ENCODE measurements at regions not wholly inside any gene's neighbourhood (a gene's known extent, or its start where the extent isn't known, plus 50 kb on each side); places are given as distances from the start of the nearest gene placed in this dataset.

- no peaks in the 10 kb centered on the region for H4K20me1 ChIP-seq (ENCODE audit: insufficient read depth)
- no peaks in the 10 kb centered on the region for H3K9me3 ChIP-seq (ENCODE audit: control insufficient read depth in 1 of 2, insufficient read depth in 1 of 2, low read depth in 1 of 2, low read length in 2 of 2)
- H3K9ac ChIP-seq (ENCODE audit: low read length) = no peak overlapping the region
- H3K36me3 ChIP-seq (ENCODE audit: control insufficient read depth in 1 of 2, insufficient read depth in 2 of 2, low read length in 2 of 2) = no peaks in the 10 kb centered on the region
- H3K4me3 ChIP-seq (replicated peaks in 1 of 2; ENCODE audit: low read depth in 1 of 2, low read length in 2 of 2) = no peak overlapping the region
- no peaks in the 10 kb centered on the region for H3K9me2 ChIP-seq (ENCODE audit: insufficient read depth)
- RAD21 ChIA-PET (ENCODE audit: low non-redundant PET in 1 of 2, low total read pairs in 2 of 2, uncharacterized antibody in 2 of 2, unreplicated experiment in 2 of 2) = no interaction called here
- TF ChIP-seq EGR1 (IDR thresholded peaks at IDR 0.05; ENCODE audit: low read depth) (no peak), POLR2A (IDR thresholded peaks at IDR 0.05; ENCODE audit: borderline replicate concordance, extremely low read depth, insufficient read depth, insufficient read length) (no peak), ELF1 (IDR thresholded peaks at IDR 0.05; ENCODE audit: borderline replicate concordance, low read depth) (no peak), RAD21 (IDR thresholded peaks at IDR 0.05; ENCODE audit: low read depth) (no peak), JUND (IDR thresholded peaks at IDR 0.05) (no peak), EZH2 (IDR thresholded peaks at IDR 0.05) (no peak), ATF3 (IDR thresholded peaks at IDR 0.05) (no peak), YY1 (IDR thresholded peaks at IDR 0.05; ENCODE audit: extremely low read depth, insufficient replicate concordance, low read depth, low read length) (no peak), TCF7L2 (IDR thresholded peaks at IDR 0.05; ENCODE audit: borderline replicate concordance, extremely low read depth, insufficient read depth, insufficient read length) (no peak), CEBPB (IDR thresholded peaks at IDR 0.05; ENCODE audit: low read depth) (no peak), EZH2phosphoT487 (IDR thresholded peaks at IDR 0.05; ENCODE audit: borderline replicate concordance) (no peak), CTCF (IDR thresholded peaks at IDR 0.05 in 2 of 3, conservative IDR thresholded peaks at IDR 0.05 in 1 of 3; ENCODE audit: borderline replicate concordance in 1 of 3, insufficient read depth in 1 of 3, low read depth in 2 of 3, low read length in 2 of 3) (no peak), SP1 (IDR thresholded peaks at IDR 0.05; ENCODE audit: low read depth) (no peak), POLR2AphosphoS5 (IDR thresholded peaks at IDR 0.05; ENCODE audit: low read depth, low read length) (no peak)
- TF ChIP-seq, protein P1, sequence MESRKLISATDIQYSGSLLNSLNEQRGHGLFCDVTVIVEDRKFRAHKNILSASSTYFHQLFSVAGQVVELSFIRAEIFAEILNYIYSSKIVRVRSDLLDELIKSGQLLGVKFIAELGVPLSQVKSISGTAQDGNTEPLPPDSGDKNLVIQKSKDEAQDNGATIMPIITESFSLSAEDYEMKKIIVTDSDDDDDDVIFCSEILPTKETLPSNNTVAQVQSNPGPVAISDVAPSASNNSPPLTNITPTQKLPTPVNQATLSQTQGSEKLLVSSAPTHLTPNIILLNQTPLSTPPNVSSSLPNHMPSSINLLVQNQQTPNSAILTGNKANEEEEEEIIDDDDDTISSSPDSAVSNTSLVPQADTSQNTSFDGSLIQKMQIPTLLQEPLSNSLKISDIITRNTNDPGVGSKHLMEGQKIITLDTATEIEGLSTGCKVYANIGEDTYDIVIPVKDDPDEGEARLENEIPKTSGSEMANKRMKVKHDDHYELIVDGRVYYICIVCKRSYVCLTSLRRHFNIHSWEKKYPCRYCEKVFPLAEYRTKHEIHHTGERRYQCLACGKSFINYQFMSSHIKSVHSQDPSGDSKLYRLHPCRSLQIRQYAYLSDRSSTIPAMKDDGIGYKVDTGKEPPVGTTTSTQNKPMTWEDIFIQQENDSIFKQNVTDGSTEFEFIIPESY (IDR thresholded peaks at IDR 0.05; ENCODE audit: extremely low read depth, insufficient replicate concordance, low read length) = no peak
- TF ChIP-seq, protein P2, sequence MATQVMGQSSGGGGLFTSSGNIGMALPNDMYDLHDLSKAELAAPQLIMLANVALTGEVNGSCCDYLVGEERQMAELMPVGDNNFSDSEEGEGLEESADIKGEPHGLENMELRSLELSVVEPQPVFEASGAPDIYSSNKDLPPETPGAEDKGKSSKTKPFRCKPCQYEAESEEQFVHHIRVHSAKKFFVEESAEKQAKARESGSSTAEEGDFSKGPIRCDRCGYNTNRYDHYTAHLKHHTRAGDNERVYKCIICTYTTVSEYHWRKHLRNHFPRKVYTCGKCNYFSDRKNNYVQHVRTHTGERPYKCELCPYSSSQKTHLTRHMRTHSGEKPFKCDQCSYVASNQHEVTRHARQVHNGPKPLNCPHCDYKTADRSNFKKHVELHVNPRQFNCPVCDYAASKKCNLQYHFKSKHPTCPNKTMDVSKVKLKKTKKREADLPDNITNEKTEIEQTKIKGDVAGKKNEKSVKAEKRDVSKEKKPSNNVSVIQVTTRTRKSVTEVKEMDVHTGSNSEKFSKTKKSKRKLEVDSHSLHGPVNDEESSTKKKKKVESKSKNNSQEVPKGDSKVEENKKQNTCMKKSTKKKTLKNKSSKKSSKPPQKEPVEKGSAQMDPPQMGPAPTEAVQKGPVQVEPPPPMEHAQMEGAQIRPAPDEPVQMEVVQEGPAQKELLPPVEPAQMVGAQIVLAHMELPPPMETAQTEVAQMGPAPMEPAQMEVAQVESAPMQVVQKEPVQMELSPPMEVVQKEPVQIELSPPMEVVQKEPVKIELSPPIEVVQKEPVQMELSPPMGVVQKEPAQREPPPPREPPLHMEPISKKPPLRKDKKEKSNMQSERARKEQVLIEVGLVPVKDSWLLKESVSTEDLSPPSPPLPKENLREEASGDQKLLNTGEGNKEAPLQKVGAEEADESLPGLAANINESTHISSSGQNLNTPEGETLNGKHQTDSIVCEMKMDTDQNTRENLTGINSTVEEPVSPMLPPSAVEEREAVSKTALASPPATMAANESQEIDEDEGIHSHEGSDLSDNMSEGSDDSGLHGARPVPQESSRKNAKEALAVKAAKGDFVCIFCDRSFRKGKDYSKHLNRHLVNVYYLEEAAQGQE (IDR thresholded peaks at IDR 0.05; ENCODE audit: low read depth) = no peak
- H3K4me1 ChIP-seq (ENCODE audit: control insufficient read depth in 1 of 2, insufficient read depth in 2 of 2, low read length in 2 of 2) = no peaks in the 10 kb centered on the region
- ATAC-seq (no peak), DNase-seq (ENCODE audit: low read depth, low spot score) (no peak)
- intact Hi-C loops (cut with micrococcal nuclease) = no loop called here
- no peaks in the 10 kb centered on the region for H3K27me3 ChIP-seq (ENCODE audit: insufficient read depth, low read length)
- POLR2A ChIA-PET = interaction anchor here (0.8 kb wide), 1 partner anchor 8 kb away, joined by 3 read pairs; no protein-coding TSS in a partner anchor
- BruUV-seq (replicated peaks) = no TSS peak
- no peak overlapping the region for H2AFZ ChIP-seq (ENCODE audit: low read depth, low read length, poor library complexity, severe bottlenecking)
- no peak overlapping the region for H3K4me2 ChIP-seq (ENCODE audit: low read length)
- H3K27ac ChIP-seq (ENCODE audit: low read depth, low read length) = no peak overlapping the region
- CTCF ChIA-PET = no interaction called here
- H3K79me2 ChIP-seq (ENCODE audit: insufficient read depth, low read length) = no peaks in the 10 kb centered on the region
These were observed 252.5 kb upstream of the NOX3 start for GRCh38 chr6:155708100-155708499.
